ENCODE measurements at regions not wholly inside any gene's neighbourhood (a gene's known extent, or its start where the extent isn't known, plus 50 kb on each side); places are given as distances from the start of the nearest gene placed in this dataset.

GRCh38 chr2:133755480-133756300, 187.4 kb upstream of the NCKAP5 start:
- Histone ChIP-seq H2AK5ac (ENCODE audit: low read depth, low read length) (no peak overlapping the region), H2BK5ac (ENCODE audit: low read length) (no peak overlapping the region), H3K9me3 (replicated peaks in 1 of 2; ENCODE audit: control insufficient read depth in 2 of 2, insufficient read depth in 1 of 2, low read depth in 1 of 2, low read length in 2 of 2) (peaks cover 1 to 12% of the 10 kb centered on the region in 2 donors), H3K4me2 (ENCODE audit: insufficient read depth, low read length, poor library complexity, severe bottlenecking) (no peak overlapping the region), H3K27me3 (ENCODE audit: control insufficient read depth in 3 of 3, insufficient read depth in 3 of 3, low read depth in 1 of 3, low read length in 3 of 3) (no peaks in the 10 kb centered on the region), H4K8ac (ENCODE audit: low read depth, low read length) (no peak overlapping the region), H4K91ac (ENCODE audit: low read depth, low read length, poor library complexity) (no peak overlapping the region), H3K9ac (ENCODE audit: low read depth, low read length, poor library complexity) (no peak overlapping the region), H2BK15ac (ENCODE audit: low read length) (no peak overlapping the region), H3K27ac (replicated peaks; ENCODE audit: low read length) (peak overlapping the region; percentile 18), H2BK120ac (ENCODE audit: low read depth, low read length) (no peak overlapping the region), H3K14ac (ENCODE audit: low read length) (no peak overlapping the region), H2BK12ac (ENCODE audit: low read length) (no peak overlapping the region), H3K4me1 (ENCODE audit: control insufficient read depth in 2 of 2, insufficient read depth in 1 of 2, low read depth in 1 of 2, low read length in 2 of 2) (peaks cover 8 to 32% of the 10 kb centered on the region in 2 donors), H3K18ac (ENCODE audit: low read length) (no peak overlapping the region), H3K79me1 (ENCODE audit: low read depth, low read length) (no peaks in the 10 kb centered on the region), H3K23ac (ENCODE audit: low read depth, low read length, poor library complexity) (no peak overlapping the region), H3K36me3 (replicated peaks in 1 of 2; ENCODE audit: control insufficient read depth in 2 of 2, insufficient read depth in 2 of 2, low read length in 2 of 2) (no peaks in the 10 kb centered on the region), H2AFZ (ENCODE audit: low read length) (peak overlapping the region; percentile 12), H3K4ac (ENCODE audit: low read length) (no peak overlapping the region), H3K4me3 (ENCODE audit: low read length in 2 of 2) (no peak overlapping the region)
- no CpG with 5 or more reads among the region's 6 CpGs for WGBS, 2 donors (ENCODE audit: extremely low coverage in 2 of 2, insufficient read length in 2 of 2, insufficient replicate concordance in 1 of 2)
- DNase-seq (ENCODE audit: low spot score): peak; percentile 12

- Histone ChIP-seq H3K23ac (ENCODE audit: low read depth, low read length, poor library complexity) (no peak overlapping the region), H2BK15ac (ENCODE audit: low read length) (no peak overlapping the region), H4K91ac (ENCODE audit: low read depth, low read length, poor library complexity) (no peak overlapping the region), H3K79me1 (ENCODE audit: low read depth, low read length) (no peaks in the 10 kb centered on the region), H2BK120ac (ENCODE audit: low read depth, low read length) (no peak overlapping the region), H3K27ac (replicated peaks; ENCODE audit: low read length) (no peak overlapping the region), H3K27me3 (ENCODE audit: control insufficient read depth in 3 of 3, insufficient read depth in 3 of 3, low read depth in 1 of 3, low read length in 3 of 3) (no peaks in the 10 kb centered on the region), H2BK12ac (ENCODE audit: low read length) (no peak overlapping the region), H3K9ac (ENCODE audit: low read depth, low read length, poor library complexity) (no peak overlapping the region), H4K8ac (ENCODE audit: low read depth, low read length) (no peak overlapping the region), H2BK5ac (ENCODE audit: low read length) (no peak overlapping the region), H3K4me2 (ENCODE audit: insufficient read depth, low read length, poor library complexity, severe bottlenecking) (no peak overlapping the region), H3K36me3 (replicated peaks in 1 of 2; ENCODE audit: control insufficient read depth in 2 of 2, insufficient read depth in 2 of 2, low read length in 2 of 2) (no peaks in the 10 kb centered on the region), H2AK5ac (ENCODE audit: low read depth, low read length) (no peak overlapping the region), H3K4ac (ENCODE audit: low read length) (no peak overlapping the region), H3K4me3 (ENCODE audit: low read length in 2 of 2) (no peak overlapping the region), H3K14ac (ENCODE audit: low read length) (no peak overlapping the region), H2AFZ (ENCODE audit: low read length) (no peak overlapping the region), H3K4me1 (ENCODE audit: control insufficient read depth in 2 of 2, insufficient read depth in 1 of 2, low read depth in 1 of 2, low read length in 2 of 2) (peaks cover 8 to 22% of the 10 kb centered on the region in 2 donors), H3K9me3 (replicated peaks in 1 of 2; ENCODE audit: control insufficient read depth in 2 of 2, insufficient read depth in 1 of 2, low read depth in 1 of 2, low read length in 2 of 2) (peaks cover 1 to 16% of the 10 kb centered on the region in 2 donors), H3K18ac (ENCODE audit: low read length) (no peak overlapping the region)
- no CpG with 5 or more reads among the region's 1 CpG for WGBS, 2 donors (ENCODE audit: extremely low coverage in 2 of 2, insufficient read length in 2 of 2, insufficient replicate concordance in 1 of 2)
- DNase-seq (ENCODE audit: low spot score): no peak
These were observed 188.6 kb upstream of the NCKAP5 start for GRCh38 chr2:133756833-133757232.

- no peaks in the 10 kb centered on the region for H3K79me1 ChIP-seq (ENCODE audit: low read depth, low read length)
- no peak overlapping the region for H4K8ac ChIP-seq (ENCODE audit: low read depth, low read length)
- H3K27me3 ChIP-seq (ENCODE audit: control insufficient read depth in 3 of 3, insufficient read depth in 3 of 3, low read depth in 1 of 3, low read length in 3 of 3): no peaks in the 10 kb centered on the region
- no peak overlapping the region for H3K23ac ChIP-seq (ENCODE audit: low read depth, low read length, poor library complexity)
- H3K14ac ChIP-seq (ENCODE audit: low read length): no peak overlapping the region
- no peak overlapping the region for H3K4ac ChIP-seq (ENCODE audit: low read length)
- no peak overlapping the region for H3K9ac ChIP-seq (ENCODE audit: low read depth, low read length, poor library complexity)
- no peaks in the 10 kb centered on the region for H3K36me3 ChIP-seq (replicated peaks in 1 of 2; ENCODE audit: control insufficient read depth in 2 of 2, insufficient read depth in 2 of 2, low read length in 2 of 2)
- no peak overlapping the region for H2BK120ac ChIP-seq (ENCODE audit: low read depth, low read length)
- no peak overlapping the region for H2BK12ac ChIP-seq (ENCODE audit: low read length)
- no peak overlapping the region for H2AK5ac ChIP-seq (ENCODE audit: low read depth, low read length)
- peaks cover 4 to 16% of the 10 kb centered on the region in 2 donors for H3K9me3 ChIP-seq (replicated peaks in 1 of 2; ENCODE audit: control insufficient read depth in 2 of 2, insufficient read depth in 1 of 2, low read depth in 1 of 2, low read length in 2 of 2)
- H3K18ac ChIP-seq (ENCODE audit: low read length): no peak overlapping the region
- H2AFZ ChIP-seq (ENCODE audit: low read length): no peak overlapping the region
- H3K4me1 ChIP-seq (ENCODE audit: control insufficient read depth in 2 of 2, insufficient read depth in 1 of 2, low read depth in 1 of 2, low read length in 2 of 2): peaks cover 5 to 29% of the 10 kb centered on the region in 2 donors
- no peak overlapping the region for H3K27ac ChIP-seq (replicated peaks; ENCODE audit: low read length)
- DNase-seq (ENCODE audit: low spot score): no peak
- H2BK15ac ChIP-seq (ENCODE audit: low read length): no peak overlapping the region
- no peak overlapping the region for H2BK5ac ChIP-seq (ENCODE audit: low read length)
- no CpG with 5 or more reads among the region's 3 CpGs for WGBS, 2 donors (ENCODE audit: extremely low coverage in 2 of 2, insufficient read length in 2 of 2, insufficient replicate concordance in 1 of 2)
- no peak overlapping the region for H3K4me3 ChIP-seq (ENCODE audit: low read length in 2 of 2)
- no peak overlapping the region for H4K91ac ChIP-seq (ENCODE audit: low read depth, low read length, poor library complexity)
- no peak overlapping the region for H3K4me2 ChIP-seq (ENCODE audit: insufficient read depth, low read length, poor library complexity, severe bottlenecking)
These were observed 192.1 kb upstream of the NCKAP5 start for GRCh38 chr2:133760376-133760775.

GRCh38 chr2:133765658-133766057, 197.4 kb upstream of the NCKAP5 start:
- no peak for DNase-seq (ENCODE audit: low spot score)
- Histone ChIP-seq H2BK15ac (ENCODE audit: low read length) (no peak overlapping the region), H3K36me3 (replicated peaks in 1 of 2; ENCODE audit: control insufficient read depth in 2 of 2, insufficient read depth in 2 of 2, low read length in 2 of 2) (no peaks in the 10 kb centered on the region), H2AFZ (ENCODE audit: low read length) (peak overlapping the region; percentile 50), H2BK12ac (ENCODE audit: low read length) (no peak overlapping the region), H2AK5ac (ENCODE audit: low read depth, low read length) (no peak overlapping the region), H3K18ac (ENCODE audit: low read length) (no peak overlapping the region), H3K27ac (replicated peaks; ENCODE audit: low read length) (no peak overlapping the region), H3K9ac (ENCODE audit: low read depth, low read length, poor library complexity) (no peak overlapping the region), H4K91ac (ENCODE audit: low read depth, low read length, poor library complexity) (no peak overlapping the region), H3K4me1 (ENCODE audit: control insufficient read depth in 2 of 2, insufficient read depth in 1 of 2, low read depth in 1 of 2, low read length in 2 of 2) (peaks cover 0 to 19% of the 10 kb centered on the region in 2 donors), H3K23ac (ENCODE audit: low read depth, low read length, poor library complexity) (no peak overlapping the region), H3K4ac (ENCODE audit: low read length) (no peak overlapping the region), H4K8ac (ENCODE audit: low read depth, low read length) (no peak overlapping the region), H3K14ac (ENCODE audit: low read length) (no peak overlapping the region), H3K4me2 (ENCODE audit: insufficient read depth, low read length, poor library complexity, severe bottlenecking) (no peak overlapping the region), H3K4me3 (ENCODE audit: low read length in 2 of 2) (no peak overlapping the region), H2BK5ac (ENCODE audit: low read length) (no peak overlapping the region), H3K27me3 (ENCODE audit: control insufficient read depth in 3 of 3, insufficient read depth in 3 of 3, low read depth in 1 of 3, low read length in 3 of 3) (no peaks in the 10 kb centered on the region), H3K9me3 (replicated peaks in 1 of 2; ENCODE audit: control insufficient read depth in 2 of 2, insufficient read depth in 1 of 2, low read depth in 1 of 2, low read length in 2 of 2) (peaks cover 3 to 24% of the 10 kb centered on the region in 2 donors), H3K79me1 (ENCODE audit: low read depth, low read length) (no peaks in the 10 kb centered on the region), H2BK120ac (ENCODE audit: low read depth, low read length) (no peak overlapping the region)
- no CpG with 5 or more reads among the region's 2 CpGs for WGBS, 2 donors (ENCODE audit: extremely low coverage in 2 of 2, insufficient read length in 2 of 2, insufficient replicate concordance in 1 of 2)

Data from neuronal stem cell (in vitro differentiated cells).